ENCODE measurements at regions not wholly inside any gene's neighbourhood (a gene's known extent, or its start where the extent isn't known, plus 50 kb on each side); places are given as distances from the start of the nearest gene placed in this dataset.
A peak's percentile ranks its signal among the peaks of the same experiment; 100 is the strongest.

DNA sequence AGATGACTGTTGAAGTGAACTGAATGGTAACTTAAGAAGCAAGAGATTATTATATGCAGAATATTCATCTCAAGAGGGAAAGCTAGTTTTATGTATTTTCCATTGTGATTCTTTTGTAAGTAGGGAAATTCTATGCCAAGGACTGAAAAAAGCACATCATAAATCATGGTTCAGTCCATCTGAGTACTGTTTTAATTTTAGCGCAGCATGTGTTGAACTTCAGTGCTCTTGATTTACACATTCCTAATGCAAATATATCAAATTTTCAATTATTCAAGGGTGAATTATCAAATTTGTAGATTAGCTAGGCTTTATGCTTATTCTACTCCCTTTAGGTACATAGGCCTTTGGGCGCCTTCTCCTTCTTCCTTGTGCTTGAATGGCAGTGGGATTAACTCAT lies 50.3 kb upstream of the TCF12 start:
- peak; percentile 81 for DNase-seq (ENCODE audit: low spot score)
- Histone ChIP-seq H3K4me1 (ENCODE audit: insufficient read depth, low read length, poor library complexity, severe bottlenecking) (peaks cover 39% of the 10 kb centered on the region), H3K9me3 (ENCODE audit: low read depth, low read length, poor library complexity, severe bottlenecking) (no peaks in the 10 kb centered on the region), H3K27ac (ENCODE audit: low read depth, low read length, poor library complexity, severe bottlenecking) (no peak overlapping the region), H3K36me3 (ENCODE audit: insufficient read depth, low read length, poor library complexity, severe bottlenecking) (no peaks in the 10 kb centered on the region), H3K4me3 (ENCODE audit: low read depth, low read length, poor library complexity, severe bottlenecking) (no peak overlapping the region), H3K27me3 (replicated peaks; ENCODE audit: insufficient read depth, low read depth, low read length, poor library complexity) (no peaks in the 10 kb centered on the region)
- TF ChIP-seq, protein P1, sequence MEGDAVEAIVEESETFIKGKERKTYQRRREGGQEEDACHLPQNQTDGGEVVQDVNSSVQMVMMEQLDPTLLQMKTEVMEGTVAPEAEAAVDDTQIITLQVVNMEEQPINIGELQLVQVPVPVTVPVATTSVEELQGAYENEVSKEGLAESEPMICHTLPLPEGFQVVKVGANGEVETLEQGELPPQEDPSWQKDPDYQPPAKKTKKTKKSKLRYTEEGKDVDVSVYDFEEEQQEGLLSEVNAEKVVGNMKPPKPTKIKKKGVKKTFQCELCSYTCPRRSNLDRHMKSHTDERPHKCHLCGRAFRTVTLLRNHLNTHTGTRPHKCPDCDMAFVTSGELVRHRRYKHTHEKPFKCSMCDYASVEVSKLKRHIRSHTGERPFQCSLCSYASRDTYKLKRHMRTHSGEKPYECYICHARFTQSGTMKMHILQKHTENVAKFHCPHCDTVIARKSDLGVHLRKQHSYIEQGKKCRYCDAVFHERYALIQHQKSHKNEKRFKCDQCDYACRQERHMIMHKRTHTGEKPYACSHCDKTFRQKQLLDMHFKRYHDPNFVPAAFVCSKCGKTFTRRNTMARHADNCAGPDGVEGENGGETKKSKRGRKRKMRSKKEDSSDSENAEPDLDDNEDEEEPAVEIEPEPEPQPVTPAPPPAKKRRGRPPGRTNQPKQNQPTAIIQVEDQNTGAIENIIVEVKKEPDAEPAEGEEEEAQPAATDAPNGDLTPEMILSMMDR (conservative IDR thresholded peaks at IDR 0.05; ENCODE audit: low read depth, low read length): no peak
- BruUV-seq (replicated peaks): no TSS peak
- POLR2A ChIA-PET (ENCODE audit: low non-redundant PET): no interaction called here
- CTCF ChIA-PET: no interaction called here
- intact Hi-C loops (cut with micrococcal nuclease; ENCODE audit: unreplicated experiment): loop anchor here (10.0 kb wide), 1 partner anchor 133 kb away; the partner anchor contains the start of gene ZNF280D

GRCh38 chr15:56866803-56867202 lies 51.6 kb upstream of the TCF12 start:
- no TSS peak for BruUV-seq (replicated peaks)
- H3K4me1 ChIP-seq (ENCODE audit: insufficient read depth, low read length, poor library complexity, severe bottlenecking): peaks cover 33% of the 10 kb centered on the region
- H3K9me3 ChIP-seq (ENCODE audit: low read depth, low read length, poor library complexity, severe bottlenecking): no peaks in the 10 kb centered on the region
- ChIA-PET CTCF (no interaction called here), POLR2A (ENCODE audit: low non-redundant PET) (no interaction called here)
- intact Hi-C loops (cut with micrococcal nuclease; ENCODE audit: unreplicated experiment): loop anchor here (10.0 kb wide), 1 partner anchor 132 kb away; the partner anchor contains the start of gene ZNF280D
- no peak overlapping the region for H3K4me3 ChIP-seq (ENCODE audit: low read depth, low read length, poor library complexity, severe bottlenecking)
- TF ChIP-seq, protein P1 (conservative IDR thresholded peaks at IDR 0.05; ENCODE audit: low read depth, low read length): no peak
- TF ChIP-seq EZH2 (IDR thresholded peaks at IDR 0.05; ENCODE audit: borderline replicate concordance, low read depth, low read length, poor library complexity, severe bottlenecking): no peak
- DNase-seq (ENCODE audit: low spot score): peak; percentile 60
- no peak overlapping the region for H3K27ac ChIP-seq (ENCODE audit: low read depth, low read length, poor library complexity, severe bottlenecking)
- no peaks in the 10 kb centered on the region for H3K36me3 ChIP-seq (ENCODE audit: insufficient read depth, low read length, poor library complexity, severe bottlenecking)
- no peaks in the 10 kb centered on the region for H3K27me3 ChIP-seq (replicated peaks; ENCODE audit: insufficient read depth, low read depth, low read length, poor library complexity)

DNA sequence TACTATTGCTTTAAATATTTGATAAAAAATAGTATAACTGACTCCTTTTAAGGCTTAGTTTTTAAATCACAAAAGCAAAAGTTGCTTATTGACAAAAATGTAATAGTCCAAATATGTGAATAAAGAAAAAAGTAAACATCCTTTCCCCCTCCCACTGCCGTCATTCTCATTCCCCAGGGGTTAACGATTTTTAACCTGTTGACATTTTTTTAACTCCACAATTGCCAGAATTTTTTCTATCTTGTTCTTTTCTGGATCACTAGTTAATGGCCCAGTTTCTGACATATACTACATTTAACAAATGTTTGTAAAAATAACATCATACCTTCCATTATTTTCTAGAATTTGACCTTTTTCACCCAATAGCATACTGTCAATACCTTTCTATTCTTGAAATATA lies 60.6 kb upstream of the TCF12 start:
- TF ChIP-seq, protein P1 (conservative IDR thresholded peaks at IDR 0.05; ENCODE audit: low read depth, low read length): no peak
- no peak for TF ChIP-seq EZH2 (IDR thresholded peaks at IDR 0.05; ENCODE audit: borderline replicate concordance, low read depth, low read length, poor library complexity, severe bottlenecking)
- intact Hi-C loops (cut with micrococcal nuclease; ENCODE audit: unreplicated experiment): no loop called here
- H3K36me3 ChIP-seq (ENCODE audit: insufficient read depth, low read length, poor library complexity, severe bottlenecking): no peaks in the 10 kb centered on the region
- H3K27me3 ChIP-seq (replicated peaks; ENCODE audit: insufficient read depth, low read depth, low read length, poor library complexity): no peaks in the 10 kb centered on the region
- H3K9me3 ChIP-seq (ENCODE audit: low read depth, low read length, poor library complexity, severe bottlenecking): no peaks in the 10 kb centered on the region
- no peak overlapping the region for H3K27ac ChIP-seq (ENCODE audit: low read depth, low read length, poor library complexity, severe bottlenecking)
- no peaks in the 10 kb centered on the region for H3K4me1 ChIP-seq (ENCODE audit: insufficient read depth, low read length, poor library complexity, severe bottlenecking)
- CTCF ChIA-PET: no interaction called here
- BruUV-seq (replicated peaks): no TSS peak
- POLR2A ChIA-PET (ENCODE audit: low non-redundant PET): no interaction called here
- no peak for DNase-seq (ENCODE audit: low spot score)
- H3K4me3 ChIP-seq (ENCODE audit: low read depth, low read length, poor library complexity, severe bottlenecking): no peak overlapping the region
